ENCODE measurements at regions not wholly inside any gene's neighbourhood (a gene's known extent, or its start where the extent isn't known, plus 50 kb on each side); places are given as distances from the start of the nearest gene placed in this dataset.

DNA sequence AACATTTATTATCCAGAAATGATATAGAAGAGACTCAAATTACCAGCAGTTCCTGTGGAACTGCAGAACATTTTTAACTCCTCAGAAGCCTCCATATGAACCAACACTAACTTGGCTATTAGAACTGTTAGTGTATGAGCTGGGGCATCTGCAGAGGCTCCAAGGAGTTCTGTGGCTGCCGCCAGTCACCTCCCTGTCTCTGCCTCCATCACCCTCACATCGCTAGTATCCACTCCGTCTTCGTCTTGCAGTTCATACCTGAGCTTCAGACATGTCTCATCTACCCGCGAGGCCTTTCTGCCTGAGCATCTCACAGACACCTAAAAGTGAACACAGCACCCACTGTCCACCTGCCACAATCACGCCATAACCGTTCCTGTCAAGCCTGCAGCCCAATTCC is 89.5 kb upstream of the CST7 start:
- H3K27me3 ChIP-seq (ENCODE audit: control insufficient read depth, insufficient read depth, low read length), result no peaks in the 10 kb centered on the region
- H3K36me3 Mint-ChIP-seq, result peaks cover 7% of the 10 kb centered on the region
- peaks cover 0 to 4% of the 10 kb centered on the region in 2 donors for H3K9me3 Mint-ChIP-seq
- intact Hi-C loops (cut with micrococcal nuclease), result no loop called here
- H3K4me3 Mint-ChIP-seq, result no peak overlapping the region
- whole genome bisulfite sequencing (ENCODE audit: insufficient coverage), result 93% methylated on average over 8 of the region's 8 CpGs
- H3K27ac ChIP-seq (ENCODE audit: low read length), result no peak overlapping the region
- no peak overlapping the region for H3K27ac Mint-ChIP-seq
- H3K4me1 Mint-ChIP-seq, result peaks cover 0 to 4% of the 10 kb centered on the region in 2 donors
- no peaks in the 10 kb centered on the region for H3K36me3 ChIP-seq (ENCODE audit: control insufficient read depth, insufficient read depth, low read length)
- peaks cover 11 to 12% of the 10 kb centered on the region in 2 donors for H3K27me3 Mint-ChIP-seq (ENCODE audit: low read depth in 2 of 2)
- DNase-seq, result no peak
- TF ChIP-seq, protein P1, sequence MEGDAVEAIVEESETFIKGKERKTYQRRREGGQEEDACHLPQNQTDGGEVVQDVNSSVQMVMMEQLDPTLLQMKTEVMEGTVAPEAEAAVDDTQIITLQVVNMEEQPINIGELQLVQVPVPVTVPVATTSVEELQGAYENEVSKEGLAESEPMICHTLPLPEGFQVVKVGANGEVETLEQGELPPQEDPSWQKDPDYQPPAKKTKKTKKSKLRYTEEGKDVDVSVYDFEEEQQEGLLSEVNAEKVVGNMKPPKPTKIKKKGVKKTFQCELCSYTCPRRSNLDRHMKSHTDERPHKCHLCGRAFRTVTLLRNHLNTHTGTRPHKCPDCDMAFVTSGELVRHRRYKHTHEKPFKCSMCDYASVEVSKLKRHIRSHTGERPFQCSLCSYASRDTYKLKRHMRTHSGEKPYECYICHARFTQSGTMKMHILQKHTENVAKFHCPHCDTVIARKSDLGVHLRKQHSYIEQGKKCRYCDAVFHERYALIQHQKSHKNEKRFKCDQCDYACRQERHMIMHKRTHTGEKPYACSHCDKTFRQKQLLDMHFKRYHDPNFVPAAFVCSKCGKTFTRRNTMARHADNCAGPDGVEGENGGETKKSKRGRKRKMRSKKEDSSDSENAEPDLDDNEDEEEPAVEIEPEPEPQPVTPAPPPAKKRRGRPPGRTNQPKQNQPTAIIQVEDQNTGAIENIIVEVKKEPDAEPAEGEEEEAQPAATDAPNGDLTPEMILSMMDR (IDR thresholded peaks at IDR 0.05), result no peak
- no peak for ATAC-seq
- peaks cover 7% of the 10 kb centered on the region for H3K4me1 ChIP-seq (ENCODE audit: control insufficient read depth, insufficient read depth, low read length)
- H3K9me3 ChIP-seq (ENCODE audit: control insufficient read depth, insufficient read depth, low read length), result peaks cover 2% of the 10 kb centered on the region
- H3K4me3 ChIP-seq (ENCODE audit: low read length), result no peak overlapping the region

DNA sequence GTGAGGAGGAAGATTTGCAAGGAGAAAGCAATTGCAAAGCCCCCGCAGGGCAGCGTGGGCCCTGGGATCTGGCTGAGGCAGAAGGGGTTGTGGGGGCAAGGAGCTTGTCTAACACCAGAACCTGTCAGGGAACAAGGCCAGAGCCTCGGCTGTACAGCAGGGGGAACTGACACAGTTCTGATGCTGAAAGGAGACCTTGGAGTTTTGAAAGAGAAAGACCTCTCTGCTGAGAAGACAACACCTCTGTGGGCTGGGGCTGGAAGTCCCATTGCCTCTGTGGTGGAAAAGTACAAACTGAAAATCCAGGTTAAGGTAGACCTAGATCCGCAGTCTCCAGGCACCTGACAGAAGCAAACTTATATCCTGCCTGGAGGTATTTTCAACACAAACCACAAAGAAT is 86.9 kb upstream of the CST7 start:
- DNase-seq (no peak), ATAC-seq (no peak)
- Histone ChIP-seq H3K9me3 (ENCODE audit: control insufficient read depth, insufficient read depth, low read length) (peaks cover 12% of the 10 kb centered on the region), H3K27ac (ENCODE audit: low read length) (no peak overlapping the region), H3K27me3 (ENCODE audit: control insufficient read depth, insufficient read depth, low read length) (no peaks in the 10 kb centered on the region), H3K4me1 (ENCODE audit: control insufficient read depth, insufficient read depth, low read length) (peaks cover 7% of the 10 kb centered on the region), H3K4me3 (ENCODE audit: low read length) (no peak overlapping the region), H3K36me3 (ENCODE audit: control insufficient read depth, insufficient read depth, low read length) (no peaks in the 10 kb centered on the region)
- H3K36me3 Mint-ChIP-seq, result peaks cover 7% of the 10 kb centered on the region
- 84% methylated on average over 4 of the region's 4 CpGs for WGBS (ENCODE audit: insufficient coverage)
- peaks cover 3 to 4% of the 10 kb centered on the region in 2 donors for H3K9me3 Mint-ChIP-seq
- no peak overlapping the region for H3K27ac Mint-ChIP-seq
- intact Hi-C loops (cut with micrococcal nuclease), result no loop called here
- H3K4me1 Mint-ChIP-seq, result peaks cover 0 to 7% of the 10 kb centered on the region in 2 donors
- peaks cover 11 to 12% of the 10 kb centered on the region in 2 donors for H3K27me3 Mint-ChIP-seq (ENCODE audit: low read depth in 2 of 2)
- TF ChIP-seq, protein P1 (IDR thresholded peaks at IDR 0.05), result no peak
- no peak overlapping the region for H3K4me3 Mint-ChIP-seq

DNA sequence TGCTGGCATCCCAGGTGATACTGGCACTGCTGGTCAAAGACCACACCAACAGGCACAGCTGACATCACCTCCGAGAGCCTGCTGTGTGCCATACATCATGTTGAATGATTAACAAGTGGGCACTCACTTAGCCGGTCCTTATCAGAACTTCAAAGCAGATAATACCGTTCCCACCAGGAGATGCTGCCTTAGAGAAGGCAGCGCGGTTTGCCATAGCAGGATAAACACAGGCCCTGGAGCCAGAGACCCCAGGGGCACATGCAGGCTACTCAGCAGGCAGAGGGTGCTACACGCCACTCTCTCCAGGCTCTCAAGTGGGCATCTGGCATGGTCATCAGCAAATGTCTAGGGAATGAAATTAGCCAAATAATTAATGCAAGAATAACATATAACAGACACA is 86.5 kb upstream of the CST7 start:
- WGBS (ENCODE audit: insufficient coverage), result 90% methylated on average over 6 of the region's 6 CpGs
- peaks cover 11 to 12% of the 10 kb centered on the region in 2 donors for H3K27me3 Mint-ChIP-seq (ENCODE audit: low read depth in 2 of 2)

DNA sequence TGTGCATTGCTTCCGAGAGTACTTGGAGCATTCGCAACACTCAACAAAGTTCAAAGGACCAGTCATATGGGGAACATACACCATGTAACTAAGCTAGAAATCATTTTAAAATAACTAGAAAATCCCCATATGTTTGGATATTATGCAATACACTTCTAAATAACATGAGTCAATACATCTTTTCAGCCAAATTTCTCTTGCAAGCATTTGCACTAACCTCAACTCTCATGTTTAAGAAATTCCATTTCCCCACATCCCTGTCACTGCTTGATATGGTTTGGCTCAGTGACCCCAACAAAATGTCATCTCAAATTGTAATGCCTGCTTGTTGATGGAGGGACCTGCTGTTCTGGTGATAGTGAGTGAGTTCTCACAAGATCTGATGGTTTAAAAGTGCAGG is 85.7 kb upstream of the CST7 start:
- intact Hi-C loops (cut with micrococcal nuclease), result no loop called here
- ATAC-seq, result no peak

More for the DNA sequence above, 86.5 kb upstream of the CST7 start:
- Mint-ChIP-seq H3K4me1 (peaks cover 0 to 7% of the 10 kb centered on the region in 2 donors), H3K36me3 (peaks cover 7% of the 10 kb centered on the region), H3K4me3 (no peak overlapping the region), H3K9me3 (peaks cover 3 to 4% of the 10 kb centered on the region in 2 donors), H3K27ac (no peak overlapping the region)
- Histone ChIP-seq H3K4me1 (ENCODE audit: control insufficient read depth, insufficient read depth, low read length) (peaks cover 7% of the 10 kb centered on the region), H3K27ac (ENCODE audit: low read length) (no peak overlapping the region), H3K9me3 (ENCODE audit: control insufficient read depth, insufficient read depth, low read length) (peaks cover 12% of the 10 kb centered on the region), H3K27me3 (ENCODE audit: control insufficient read depth, insufficient read depth, low read length) (no peaks in the 10 kb centered on the region), H3K36me3 (ENCODE audit: control insufficient read depth, insufficient read depth, low read length) (no peaks in the 10 kb centered on the region), H3K4me3 (ENCODE audit: low read length) (no peak overlapping the region)
- TF ChIP-seq, protein P1 (IDR thresholded peaks at IDR 0.05), result no peak
- ATAC-seq (no peak), DNase-seq (no peak)
- intact Hi-C loops (cut with micrococcal nuclease), result no loop called here

More for the DNA sequence above, 85.7 kb upstream of the CST7 start:
- peaks cover 0 to 7% of the 10 kb centered on the region in 2 donors for H3K4me1 Mint-ChIP-seq
- H3K4me3 ChIP-seq (ENCODE audit: low read length), result no peak overlapping the region
- no peak overlapping the region for H3K4me3 Mint-ChIP-seq
- no peak overlapping the region for H3K27ac ChIP-seq (ENCODE audit: low read length)
- no peaks in the 10 kb centered on the region for H3K27me3 ChIP-seq (ENCODE audit: control insufficient read depth, insufficient read depth, low read length)
- no peak for DNase-seq
- no peaks in the 10 kb centered on the region for H3K36me3 ChIP-seq (ENCODE audit: control insufficient read depth, insufficient read depth, low read length)
- WGBS (ENCODE audit: insufficient coverage), result 67% methylated on average over 2 of the region's 2 CpGs
- peaks cover 7 to 12% of the 10 kb centered on the region in 2 donors for H3K27me3 Mint-ChIP-seq (ENCODE audit: low read depth in 2 of 2)
- no peak overlapping the region for H3K27ac Mint-ChIP-seq
- H3K36me3 Mint-ChIP-seq, result peaks cover 7% of the 10 kb centered on the region
- TF ChIP-seq, protein P1 (IDR thresholded peaks at IDR 0.05), result no peak
- peaks cover 3 to 4% of the 10 kb centered on the region in 2 donors for H3K9me3 Mint-ChIP-seq
- peaks cover 12% of the 10 kb centered on the region for H3K9me3 ChIP-seq (ENCODE audit: control insufficient read depth, insufficient read depth, low read length)
- peaks cover 7% of the 10 kb centered on the region for H3K4me1 ChIP-seq (ENCODE audit: control insufficient read depth, insufficient read depth, low read length)
